ENCODE measurements at regions not wholly inside any gene's neighbourhood (a gene's known extent, or its start where the extent isn't known, plus 50 kb on each side); places are given as distances from the start of the nearest gene placed in this dataset.

GRCh38 chr4:31160146-31160545, 440.0 kb downstream of the PCDH7 start:
- Histone ChIP-seq H2BK5ac (ENCODE audit: low read depth, low read length, poor library complexity, severe bottlenecking) (no peak overlapping the region), H2AK5ac (ENCODE audit: low read length, severe bottlenecking) (no peak overlapping the region), H3K27me3 (ENCODE audit: control insufficient read depth in 1 of 2, insufficient read depth in 1 of 2, low read length in 2 of 2) (no peaks in the 10 kb centered on the region), H3K27ac (ENCODE audit: low read length, poor library complexity, severe bottlenecking) (no peak overlapping the region), H2BK15ac (ENCODE audit: low read depth, poor library complexity, severe bottlenecking) (no peak overlapping the region), H2BK120ac (ENCODE audit: low read depth, low read length) (no peak overlapping the region), H3K79me1 (replicated peaks; ENCODE audit: low read length, poor library complexity, severe bottlenecking) (no peaks in the 10 kb centered on the region), H4K8ac (ENCODE audit: low read length) (no peak overlapping the region), H3K23ac (ENCODE audit: low read length in 2 of 2) (no peak overlapping the region), H3K18ac (ENCODE audit: low read depth in 1 of 2, low read length in 2 of 2) (no peak overlapping the region), H3K36me3 (ENCODE audit: control insufficient read depth in 1 of 2, insufficient read depth in 2 of 2, low read depth in 1 of 2, low read length in 2 of 2) (no peaks in the 10 kb centered on the region), H3K4me1 (ENCODE audit: control insufficient read depth, insufficient read depth, low read depth, low read length) (no peaks in the 10 kb centered on the region), H3K9me3 (ENCODE audit: control insufficient read depth, low read length) (no peaks in the 10 kb centered on the region), H2BK12ac (ENCODE audit: low read length in 2 of 2) (no peak overlapping the region), H3K14ac (ENCODE audit: low read length in 2 of 2) (no peak overlapping the region), H3K4me2 (ENCODE audit: low read length, poor library complexity, severe bottlenecking) (no peak overlapping the region), H3K9ac (ENCODE audit: low read length) (no peak overlapping the region), H4K91ac (ENCODE audit: low read length) (no peak overlapping the region), H3K4ac (ENCODE audit: low read depth in 1 of 2, low read length in 2 of 2) (no peak overlapping the region), H2AFZ (ENCODE audit: low read depth, low read length) (no peak overlapping the region), H3K4me3 (ENCODE audit: insufficient read depth in 1 of 2, low read depth in 1 of 2, low read length in 2 of 2) (no peak overlapping the region)
- 88% methylated on average over 3 of the region's 3 CpGs for WGBS
- DNase-seq = no peak

DNA sequence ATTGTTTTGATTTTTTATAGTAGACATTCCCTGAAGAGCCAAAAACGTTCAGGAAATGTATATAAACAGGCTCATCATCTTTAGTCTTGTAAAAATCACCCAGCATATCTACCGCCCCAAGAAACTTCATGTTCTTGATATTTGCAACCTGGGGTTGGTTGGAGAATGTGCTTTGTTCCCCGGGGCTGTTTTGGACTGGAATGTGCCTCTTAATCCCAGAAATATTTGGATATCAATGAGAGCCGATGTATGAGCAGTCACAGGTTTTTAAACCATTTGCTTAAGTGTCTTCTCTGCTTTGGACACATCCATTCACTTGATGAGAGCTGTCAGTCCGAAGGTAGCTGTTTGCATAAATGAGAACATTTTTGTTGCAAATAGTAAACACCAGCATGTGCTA, 449.7 kb downstream of the PCDH7 start:
- no peak overlapping the region for H2AFZ ChIP-seq (ENCODE audit: low read depth, low read length)
- H2AK5ac ChIP-seq (ENCODE audit: low read length, severe bottlenecking) = no peak overlapping the region
- WGBS = 91% methylated on average over 4 of the region's 5 CpGs
- H4K8ac ChIP-seq (ENCODE audit: low read length) = no peak overlapping the region
- no peak overlapping the region for H2BK120ac ChIP-seq (ENCODE audit: low read depth, low read length)
- DNase-seq = no peak
- H3K14ac ChIP-seq (ENCODE audit: low read length in 2 of 2) = no peak overlapping the region
- no peak overlapping the region for H3K4me3 ChIP-seq (ENCODE audit: insufficient read depth in 1 of 2, low read depth in 1 of 2, low read length in 2 of 2)
- H3K23ac ChIP-seq (ENCODE audit: low read length in 2 of 2) = no peak overlapping the region
- no peak overlapping the region for H2BK5ac ChIP-seq (ENCODE audit: low read depth, low read length, poor library complexity, severe bottlenecking)
- H3K36me3 ChIP-seq (ENCODE audit: control insufficient read depth in 1 of 2, insufficient read depth in 2 of 2, low read depth in 1 of 2, low read length in 2 of 2) = no peaks in the 10 kb centered on the region
- no peaks in the 10 kb centered on the region for H3K27me3 ChIP-seq (ENCODE audit: control insufficient read depth in 1 of 2, insufficient read depth in 1 of 2, low read length in 2 of 2)
- no peaks in the 10 kb centered on the region for H3K9me3 ChIP-seq (ENCODE audit: control insufficient read depth, low read length)
- no peak overlapping the region for H3K4me2 ChIP-seq (ENCODE audit: low read length, poor library complexity, severe bottlenecking)
- H2BK12ac ChIP-seq (ENCODE audit: low read length in 2 of 2) = no peak overlapping the region
- H3K18ac ChIP-seq (ENCODE audit: low read depth in 1 of 2, low read length in 2 of 2) = no peak overlapping the region
- H2BK15ac ChIP-seq (ENCODE audit: low read depth, poor library complexity, severe bottlenecking) = no peak overlapping the region
- no peaks in the 10 kb centered on the region for H3K79me1 ChIP-seq (replicated peaks; ENCODE audit: low read length, poor library complexity, severe bottlenecking)
- no peak overlapping the region for H3K27ac ChIP-seq (ENCODE audit: low read length, poor library complexity, severe bottlenecking)
- H3K4ac ChIP-seq (ENCODE audit: low read depth in 1 of 2, low read length in 2 of 2) = no peak overlapping the region
- no peak overlapping the region for H4K91ac ChIP-seq (ENCODE audit: low read length)
- no peak overlapping the region for H3K9ac ChIP-seq (ENCODE audit: low read length)
- H3K4me1 ChIP-seq (ENCODE audit: control insufficient read depth, insufficient read depth, low read depth, low read length) = no peaks in the 10 kb centered on the region

DNA sequence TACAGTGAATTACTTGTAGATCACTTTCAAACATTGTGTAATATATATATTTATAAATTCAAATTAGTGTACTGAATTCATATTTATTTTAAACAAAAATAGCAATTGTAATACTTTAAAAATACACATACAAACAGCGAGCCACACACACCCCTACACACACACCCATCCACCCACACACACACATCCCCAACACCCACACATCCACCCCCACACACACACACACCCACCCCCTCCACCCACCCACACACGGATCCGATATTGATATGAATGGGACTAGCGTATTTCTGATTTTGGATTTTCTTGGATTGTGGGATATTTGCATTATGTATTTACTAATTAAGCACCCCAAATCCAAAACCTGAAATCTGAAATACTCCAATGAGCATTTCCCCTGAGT, 451.2 kb downstream of the PCDH7 start:
- Histone ChIP-seq H2BK120ac (ENCODE audit: low read depth, low read length) (no peak overlapping the region), H2BK5ac (ENCODE audit: low read depth, low read length, poor library complexity, severe bottlenecking) (no peak overlapping the region), H3K27ac (ENCODE audit: low read length, poor library complexity, severe bottlenecking) (no peak overlapping the region), H3K4me1 (ENCODE audit: control insufficient read depth, insufficient read depth, low read depth, low read length) (no peaks in the 10 kb centered on the region), H2BK15ac (ENCODE audit: low read depth, poor library complexity, severe bottlenecking) (no peak overlapping the region), H3K18ac (ENCODE audit: low read depth in 1 of 2, low read length in 2 of 2) (no peak overlapping the region), H3K9me3 (ENCODE audit: control insufficient read depth, low read length) (no peaks in the 10 kb centered on the region), H2AFZ (ENCODE audit: low read depth, low read length) (no peak overlapping the region), H3K23ac (ENCODE audit: low read length in 2 of 2) (no peak overlapping the region), H3K9ac (ENCODE audit: low read length) (no peak overlapping the region), H3K4me2 (ENCODE audit: low read length, poor library complexity, severe bottlenecking) (no peak overlapping the region), H3K27me3 (ENCODE audit: control insufficient read depth in 1 of 2, insufficient read depth in 1 of 2, low read length in 2 of 2) (no peaks in the 10 kb centered on the region), H2BK12ac (ENCODE audit: low read length in 2 of 2) (no peak overlapping the region), H2AK5ac (ENCODE audit: low read length, severe bottlenecking) (no peak overlapping the region), H4K91ac (ENCODE audit: low read length) (no peak overlapping the region), H3K4ac (ENCODE audit: low read depth in 1 of 2, low read length in 2 of 2) (no peak overlapping the region), H3K36me3 (ENCODE audit: control insufficient read depth in 1 of 2, insufficient read depth in 2 of 2, low read depth in 1 of 2, low read length in 2 of 2) (no peaks in the 10 kb centered on the region), H3K79me1 (replicated peaks; ENCODE audit: low read length, poor library complexity, severe bottlenecking) (no peaks in the 10 kb centered on the region), H3K14ac (ENCODE audit: low read length in 2 of 2) (no peak overlapping the region), H4K8ac (ENCODE audit: low read length) (no peak overlapping the region), H3K4me3 (ENCODE audit: insufficient read depth in 1 of 2, low read depth in 1 of 2, low read length in 2 of 2) (no peak overlapping the region)
- DNase-seq = no peak
- 100% methylated on average over 1 of the region's 4 CpGs for WGBS

- Histone ChIP-seq H3K18ac (ENCODE audit: low read depth in 1 of 2, low read length in 2 of 2) (no peak overlapping the region), H3K4ac (ENCODE audit: low read depth in 1 of 2, low read length in 2 of 2) (no peak overlapping the region), H3K4me2 (ENCODE audit: low read length, poor library complexity, severe bottlenecking) (no peak overlapping the region), H2AFZ (ENCODE audit: low read depth, low read length) (no peak overlapping the region), H3K14ac (ENCODE audit: low read length in 2 of 2) (no peak overlapping the region), H2BK15ac (ENCODE audit: low read depth, poor library complexity, severe bottlenecking) (no peak overlapping the region), H2BK12ac (ENCODE audit: low read length in 2 of 2) (no peak overlapping the region), H3K4me1 (ENCODE audit: control insufficient read depth, insufficient read depth, low read depth, low read length) (no peaks in the 10 kb centered on the region), H2BK120ac (ENCODE audit: low read depth, low read length) (no peak overlapping the region), H2AK5ac (ENCODE audit: low read length, severe bottlenecking) (no peak overlapping the region), H3K9me3 (ENCODE audit: control insufficient read depth, low read length) (no peaks in the 10 kb centered on the region), H4K8ac (ENCODE audit: low read length) (no peak overlapping the region), H3K23ac (ENCODE audit: low read length in 2 of 2) (no peak overlapping the region), H4K91ac (ENCODE audit: low read length) (no peak overlapping the region), H2BK5ac (ENCODE audit: low read depth, low read length, poor library complexity, severe bottlenecking) (no peak overlapping the region), H3K27ac (ENCODE audit: low read length, poor library complexity, severe bottlenecking) (no peak overlapping the region), H3K36me3 (ENCODE audit: control insufficient read depth in 1 of 2, insufficient read depth in 2 of 2, low read depth in 1 of 2, low read length in 2 of 2) (no peaks in the 10 kb centered on the region), H3K9ac (ENCODE audit: low read length) (no peak overlapping the region), H3K27me3 (ENCODE audit: control insufficient read depth in 1 of 2, insufficient read depth in 1 of 2, low read length in 2 of 2) (no peaks in the 10 kb centered on the region), H3K79me1 (replicated peaks; ENCODE audit: low read length, poor library complexity, severe bottlenecking) (no peaks in the 10 kb centered on the region), H3K4me3 (ENCODE audit: insufficient read depth in 1 of 2, low read depth in 1 of 2, low read length in 2 of 2) (no peak overlapping the region)
- WGBS = 90% methylated on average over 2 of the region's 5 CpGs
- no peak for DNase-seq
These were observed 455.2 kb downstream of the PCDH7 start for GRCh38 chr4:31175242-31175910.
